ENCODE measurements at regions not wholly inside any gene's neighbourhood (a gene's known extent, or its start where the extent isn't known, plus 50 kb on each side); places are given as distances from the start of the nearest gene placed in this dataset.

GRCh38 chr13:101003566-101003965 lies 329.0 kb upstream of the TMTC4 start:
- Histone ChIP-seq H3K4me3 (ENCODE audit: insufficient read depth, low read depth, low read length) (no peak overlapping the region), H3K9me3 (ENCODE audit: control insufficient read depth, insufficient read depth, low read length) (no peaks in the 10 kb centered on the region), H3K9me1 (ENCODE audit: insufficient read depth, low read length) (no peaks in the 10 kb centered on the region), H3K4me1 (ENCODE audit: control insufficient read depth, insufficient read depth, low read length) (no peaks in the 10 kb centered on the region), H3K4me2 (ENCODE audit: low read depth, low read length) (no peak overlapping the region), H3K79me1 (ENCODE audit: low read depth in 1 of 2, low read length in 2 of 2) (no peaks in the 10 kb centered on the region), H2AK9ac (replicated peaks; ENCODE audit: low read depth, low read length, poor library complexity) (no peak overlapping the region), H3K14ac (replicated peaks; ENCODE audit: low read depth, low read length) (no peak overlapping the region), H2BK5ac (ENCODE audit: low read depth, low read length, poor library complexity, severe bottlenecking) (no peak overlapping the region), H2AK5ac (ENCODE audit: low read depth, low read length) (no peak overlapping the region), H2BK120ac (ENCODE audit: low read depth, low read length) (no peak overlapping the region), H3K4ac (ENCODE audit: low read depth, low read length) (no peak overlapping the region), H2AFZ (replicated peaks; ENCODE audit: low read length, poor library complexity) (no peak overlapping the region), H2BK20ac (ENCODE audit: low read depth, low read length) (no peak overlapping the region), H3K23ac (ENCODE audit: low read depth, low read length) (no peak overlapping the region), H3K18ac (ENCODE audit: low read depth, low read length) (no peak overlapping the region), H2BK15ac (ENCODE audit: low read depth, low read length) (no peak overlapping the region), H3K36me3 (ENCODE audit: control insufficient read depth, insufficient read depth, low read length) (no peaks in the 10 kb centered on the region), H3K27ac (ENCODE audit: insufficient read depth, low read length) (no peak overlapping the region), H3K56ac (ENCODE audit: extremely low read depth, insufficient read depth, low read length) (no peak overlapping the region), H4K91ac (ENCODE audit: insufficient read depth, low read depth, low read length) (no peak overlapping the region), H4K20me1 (ENCODE audit: insufficient read depth, low read length) (no peaks in the 10 kb centered on the region), H4K8ac (ENCODE audit: low read depth in 2 of 2, low read length in 2 of 2) (no peak overlapping the region), H4K5ac (ENCODE audit: low read depth, low read length) (no peak overlapping the region), H3K9ac (ENCODE audit: low read depth, low read length) (no peak overlapping the region), H3K27me3 (ENCODE audit: control insufficient read depth, insufficient read depth, low read length) (no peaks in the 10 kb centered on the region)
- TF ChIP-seq FOS (IDR thresholded peaks at IDR 0.05; ENCODE audit: low read depth, low read length) (no peak), MXI1 (IDR thresholded peaks at IDR 0.05; ENCODE audit: borderline replicate concordance, low read depth, low read length) (no peak), ELK1 (IDR thresholded peaks at IDR 0.05; ENCODE audit: borderline replicate concordance, low read depth, low read length) (no peak), USF2 (IDR thresholded peaks at IDR 0.05; ENCODE audit: low read depth, low read length) (no peak), CHD1 (IDR thresholded peaks at IDR 0.05; ENCODE audit: low read depth, low read length) (no peak), BHLHE40 (IDR thresholded peaks at IDR 0.05; ENCODE audit: low read depth, low read length) (no peak), MAFK (IDR thresholded peaks at IDR 0.05; ENCODE audit: low read depth, low read length) (no peak), POLR2A (IDR thresholded peaks at IDR 0.05; ENCODE audit: low read depth, low read length) (no peak), RAD21 (IDR thresholded peaks at IDR 0.05; ENCODE audit: low read length) (no peak), RCOR1 (IDR thresholded peaks at IDR 0.05; ENCODE audit: insufficient replicate concordance, low read length) (no peak), CTCF (conservative IDR thresholded peaks at IDR 0.05; ENCODE audit: low read depth, low read length) (no peak), SMC3 (IDR thresholded peaks at IDR 0.05; ENCODE audit: low read depth, low read length) (no peak), NFE2L2 (IDR thresholded peaks at IDR 0.05; ENCODE audit: low read depth, low read length) (no peak), CEBPB (IDR thresholded peaks at IDR 0.05; ENCODE audit: low read depth, low read length) (no peak), RFX5 (IDR thresholded peaks at IDR 0.05; ENCODE audit: low read depth, low read length) (no peak)
- DNase-seq, result no peak
- BruUV-seq (replicated peaks), result no TSS peak
- dilution Hi-C loops (cut with HindIII; ENCODE audit: low sequenced_read_pairs, unreplicated experiment) (no loop called here), in situ Hi-C loops (cut with MboI; ENCODE audit: low sequenced_read_pairs) (no loop called here), intact Hi-C loops (cut with micrococcal nuclease) (loop anchor here (10.0 kb wide), 1 partner anchor 409 kb away; no protein-coding TSS in a partner anchor)
- CTCF ChIA-PET, result no interaction called here
- no peak for ATAC-seq (ENCODE audit: low read depth)
- POLR2A ChIA-PET (ENCODE audit: unreplicated experiment), result no interaction called here
